Body of pancreas (tissue), 4 donors: ENCODE measurements at regions not wholly inside any gene's neighbourhood (a gene's known extent, or its start where the extent isn't known, plus 50 kb on each side); places are given as distances from the start of the nearest gene placed in this dataset.
A peak's percentile ranks its signal among the peaks of the same experiment; 100 is the strongest.

Source experiments
- ATAC-seq: fragments of 150-250 bp; one replicate; pipeline ENCODE4 v1.9.1; 2016
- DNase-seq, 4 donors: peaks; one replicate each; pipeline ENCODE4 v3.0.0-alpha.2; 2019
- H3K27ac ChIP-seq, 4 donors: fragments of 200-600 bp; sonication (generic); 1 replicate in 3 of 4; 2 replicates in 1 of 4; pipeline versions ENCODE4 v1.5.1 to v1.6.1; 2016 to 2019; ENCODE audit warnings: mild to moderate bottlenecking in 1 of 4, mixed read lengths in 1 of 4, moderate library complexity in 1 of 4
- H3K27me3 ChIP-seq, 2 donors: fragments of 200-600 bp; sonication (generic); one replicate each; pipeline ENCODE4 v1.6.0; 2016; ENCODE audit warnings: mild to moderate bottlenecking in 1 of 2
- H3K36me3 ChIP-seq, 2 donors: fragments of 200-600 bp; sonication (generic); replicated peaks in 1 of 2; 2 replicates each; pipeline ENCODE4 v1.5.1; 2016; ENCODE audit warnings: low read depth in 2 of 2; ENCODE audit not compliant: insufficient read depth in 1 of 2
- H3K4me1 ChIP-seq: fragments of 200-600 bp; sonication (generic); one replicate; pipeline ENCODE4 v1.6.0; 2016
- H3K4me3 ChIP-seq, 2 donors: fragments of 200-600 bp; sonication (generic); 1 replicate in 1 of 2; 2 replicates in 1 of 2; pipeline ENCODE4 v1.5.1; 2016 to 2019
- H3K9me3 ChIP-seq, 3 donors: fragments of 200-600 bp; sonication (generic); 1 replicate in 2 of 3; 2 replicates in 1 of 3; pipeline ENCODE4 v1.5.1; 2016
- CTCF ChIP-seq, 7 experiments: fragments of 450-650 bp in 4 of 7; fragments of 200-600 bp in 3 of 7; sonication (generic) in 3 of 7; IDR thresholded peaks; one replicate each; pipeline ENCODE4 v1.5.1; 2016 to 2019; ENCODE audit warnings: antibody characterized with exemption in 7 of 7
- POLR2A ChIP-seq, 3 donors: fragments of 450-650 bp; IDR thresholded peaks; one replicate each; pipeline ENCODE4 v1.6.1; 2016; ENCODE audit warnings: antibody characterized with exemption in 3 of 3, mild to moderate bottlenecking in 2 of 3
- WGBS, 2 donors: methylation state at CpG; one replicate each; pipeline ENCODE4 v1.1.5; 2017; 5-methylcytosine and 5-hydroxymethylcytosine counted together
- intact Hi-C: fragments of 100-400 bp; cut with DNase I; formaldehyde crosslinking; loops from one replicate; pipeline ENCODE4 v1.15.1; 2023

GRCh38 chr3:117017135-117017894, 307.7 kb downstream of the TUSC7 start:
- ATAC-seq: no peak
- Histone ChIP-seq H3K36me3 (no peaks in the 10 kb centered on the region), H3K4me1 (no peaks in the 10 kb centered on the region), H3K4me3 (no peak overlapping the region), H3K27me3 (no peaks in the 10 kb centered on the region), H3K9me3 (no peaks in the 10 kb centered on the region), H3K27ac (no peak overlapping the region)
- TF ChIP-seq POLR2A (IDR thresholded peaks at IDR 0.05): no peak
- no peak for TF ChIP-seq CTCF (IDR thresholded peaks at IDR 0.05)
- no peak for DNase-seq
- 46 to 52% methylated on average over 6 to 7 of the region's 7 CpGs for WGBS, 2 donors
- intact Hi-C loops: no loop called here

- Histone ChIP-seq H3K27me3 (no peaks in the 10 kb centered on the region), H3K4me1 (no peaks in the 10 kb centered on the region), H3K4me3 (no peak overlapping the region), H3K27ac (no peak overlapping the region), H3K36me3 (no peaks in the 10 kb centered on the region), H3K9me3 (no peaks in the 10 kb centered on the region)
- TF ChIP-seq POLR2A (IDR thresholded peaks at IDR 0.05): no peak
- intact Hi-C loops: no loop called here
- WGBS, 2 donors: 25 to 32% methylated on average over 5 of the region's 5 CpGs
- DNase-seq (no peak), ATAC-seq (no peak)
Observed at GRCh38 chr3:117018655-117019054, 309.1 kb downstream of the TUSC7 start.

GRCh38 chr3:117019082-117019713, 309.6 kb downstream of the TUSC7 start:
- no peaks in the 10 kb centered on the region for H3K36me3 ChIP-seq
- WGBS, 2 donors: 7 to 8% methylated on average over 7 of the region's 7 CpGs
- DNase-seq: peak; percentile 69 to 74 (median 72)
- TF ChIP-seq CTCF (IDR thresholded peaks at IDR 0.05) (peak; percentile 40 to 85 (median 82)), POLR2A (IDR thresholded peaks at IDR 0.05) (no peak)
- no peak overlapping the region for H3K27ac ChIP-seq
- no peaks in the 10 kb centered on the region for H3K27me3 ChIP-seq
- no peaks in the 10 kb centered on the region for H3K4me1 ChIP-seq
- H3K4me3 ChIP-seq: no peak overlapping the region
- no peaks in the 10 kb centered on the region for H3K9me3 ChIP-seq
- peak; percentile 91 for ATAC-seq
- intact Hi-C loops: no loop called here

GRCh38 chr3:117026401-117026800, 316.8 kb downstream of the TUSC7 start:
- DNase-seq: no peak

More at GRCh38 chr3:117026401-117026800, 316.8 kb downstream of the TUSC7 start:
- H3K4me3 ChIP-seq: no peak overlapping the region
- no peaks in the 10 kb centered on the region for H3K27me3 ChIP-seq
- no peaks in the 10 kb centered on the region for H3K36me3 ChIP-seq
- no peak for ATAC-seq
- intact Hi-C loops: loop anchor here (10.0 kb wide), 1 partner anchor 508 kb away; no protein-coding TSS in a partner anchor
- H3K9me3 ChIP-seq: no peaks in the 10 kb centered on the region
- TF ChIP-seq POLR2A (IDR thresholded peaks at IDR 0.05) (no peak), CTCF (IDR thresholded peaks at IDR 0.05) (no peak)
- no peak overlapping the region for H3K27ac ChIP-seq
- 94 to 96% methylated on average over 22 of the region's 22 CpGs for WGBS, 2 donors
- no peaks in the 10 kb centered on the region for H3K4me1 ChIP-seq
